Left ventricle myocardium inferior (tissue), 1 donor: ENCODE measurements at regions not wholly inside any gene's neighbourhood (a gene's known extent, or its start where the extent isn't known, plus 50 kb on each side); places are given as distances from the start of the nearest gene placed in this dataset.

ENCODE experiments used
- DNase-seq: peaks from one replicate; pipeline ENCODE4 v3.0.0-alpha.2; 2020
- H3K27ac ChIP-seq: fragments of 200-600 bp; replicated peaks from 2 replicates; pipeline ENCODE4 v1.8.0; 2021
- H3K27me3 ChIP-seq: fragments of 200-600 bp; 2 replicates; pipeline ENCODE4 v1.8.0; 2021; ENCODE audit warnings: low read depth
- H3K36me3 ChIP-seq: fragments of 200-600 bp; 2 replicates; pipeline ENCODE4 v1.8.0; 2021
- H3K4me1 ChIP-seq: fragments of 200-600 bp; 2 replicates; pipeline ENCODE4 v1.8.0; 2021
- H3K4me3 ChIP-seq: fragments of 200-600 bp; 2 replicates; pipeline ENCODE4 v1.8.0; 2021; ENCODE audit warnings: mild to moderate bottlenecking, moderate library complexity
- H3K9me3 ChIP-seq: fragments of 200-600 bp; replicated peaks from 2 replicates; pipeline ENCODE4 v1.8.0; 2021
- CTCF ChIP-seq: fragments of 200-600 bp; IDR thresholded peaks from 2 replicates; pipeline ENCODE4 v1.8.0; 2021; ENCODE audit warnings: antibody characterized with exemption, mild to moderate bottlenecking, borderline replicate concordance
- intact Hi-C: fragments of 100-400 bp; cut with micrococcal nuclease; formaldehyde crosslinking; loops from one replicate; pipeline ENCODE4 v1.11.0; 2022
- donor health status: DM: no; HTN: yes; CAD: no; lungs with severe emphysema.

- no peak for DNase-seq
- no peak for TF ChIP-seq CTCF
- H3K9me3 ChIP-seq: peaks cover 19% of the 10 kb centered on the region
- H3K27me3 ChIP-seq: no peaks in the 10 kb centered on the region
- no peak overlapping the region for H3K27ac ChIP-seq
- H3K4me1 ChIP-seq: no peaks in the 10 kb centered on the region
- no peaks in the 10 kb centered on the region for H3K36me3 ChIP-seq
- H3K4me3 ChIP-seq: no peak overlapping the region
- intact Hi-C loops: no loop called here
Observed at GRCh38 chr2:194730266-194730665, 926.8 kb upstream of the SLC39A10 start.

DNA sequence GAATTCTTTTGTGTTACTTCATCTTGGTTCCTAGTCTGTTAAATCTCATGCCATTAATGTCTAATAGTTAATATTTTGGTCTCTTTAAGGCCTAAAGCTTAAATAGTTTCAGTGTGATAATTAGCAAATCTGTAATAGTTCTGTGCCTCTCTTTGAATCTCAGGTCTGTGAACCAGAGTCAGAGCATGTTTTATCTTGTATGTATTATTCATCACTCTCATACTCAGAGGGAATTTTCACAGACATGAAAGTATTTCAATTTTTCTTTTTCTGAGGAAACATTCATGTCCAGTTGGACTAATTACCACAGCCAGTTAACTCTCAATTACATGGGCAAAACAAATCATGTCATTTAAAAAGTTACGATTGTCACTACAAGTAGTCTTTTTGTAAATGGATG is 931.9 kb upstream of the SLC39A10 start:
- Histone ChIP-seq H3K27me3 (no peaks in the 10 kb centered on the region), H3K9me3 (peaks cover 6% of the 10 kb centered on the region), H3K27ac (no peak overlapping the region), H3K4me3 (no peak overlapping the region), H3K4me1 (no peaks in the 10 kb centered on the region), H3K36me3 (no peaks in the 10 kb centered on the region)
- no peak for DNase-seq
- intact Hi-C loops: no loop called here
- TF ChIP-seq CTCF: no peak

DNA sequence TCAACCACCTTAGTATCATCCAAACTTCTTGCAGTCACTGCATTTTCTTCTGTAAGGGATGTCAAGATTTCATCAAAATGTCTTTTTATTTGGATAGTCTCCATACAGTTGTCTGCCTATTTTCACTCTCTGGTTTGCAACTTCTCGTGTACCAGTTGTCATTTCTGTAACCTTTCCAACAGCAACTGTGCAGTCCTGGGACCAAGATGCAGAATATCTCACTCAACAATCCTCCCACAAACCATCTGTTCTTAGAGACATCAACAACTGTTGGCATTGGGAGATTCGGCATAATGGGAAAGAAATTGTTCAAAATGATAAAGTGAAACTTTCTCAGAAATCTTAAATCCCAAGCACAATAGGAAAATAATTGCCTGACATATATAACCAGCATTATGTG is 933.6 kb upstream of the SLC39A10 start:
- H3K27ac ChIP-seq: no peak overlapping the region
- no peak for TF ChIP-seq CTCF
- no peaks in the 10 kb centered on the region for H3K4me1 ChIP-seq
- no peaks in the 10 kb centered on the region for H3K9me3 ChIP-seq
- no peak for DNase-seq
- intact Hi-C loops: no loop called here
- no peak overlapping the region for H3K4me3 ChIP-seq
- H3K36me3 ChIP-seq: no peaks in the 10 kb centered on the region
- no peaks in the 10 kb centered on the region for H3K27me3 ChIP-seq

DNA sequence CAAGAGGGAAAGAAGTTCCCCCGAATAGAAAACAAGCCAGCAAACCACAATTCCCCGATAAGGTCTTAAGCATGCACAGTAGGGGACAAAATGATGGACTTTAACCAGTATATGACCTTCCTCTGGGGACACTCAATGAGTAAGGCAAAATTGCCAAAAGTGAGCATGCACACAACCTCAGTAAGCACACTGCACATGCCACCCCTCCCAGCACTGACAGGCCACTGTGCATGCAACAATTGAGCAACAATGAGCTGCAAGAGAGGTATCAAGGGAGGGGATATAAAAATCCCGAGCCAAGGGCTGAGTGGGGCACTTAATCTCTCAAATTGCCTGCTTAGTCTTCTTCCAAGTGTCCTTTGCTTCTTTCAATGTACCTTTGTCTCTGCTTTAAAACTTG is 935.8 kb upstream of the SLC39A10 start:
- TF ChIP-seq CTCF: no peak
- Histone ChIP-seq H3K4me1 (no peaks in the 10 kb centered on the region), H3K36me3 (no peaks in the 10 kb centered on the region), H3K9me3 (peaks cover 3% of the 10 kb centered on the region), H3K27ac (no peak overlapping the region), H3K27me3 (no peaks in the 10 kb centered on the region), H3K4me3 (no peak overlapping the region)
- DNase-seq: no peak
- intact Hi-C loops: no loop called here

- H3K36me3 ChIP-seq: no peaks in the 10 kb centered on the region
- H3K27ac ChIP-seq: no peak overlapping the region
- H3K27me3 ChIP-seq: no peaks in the 10 kb centered on the region
- DNase-seq: no peak
- H3K9me3 ChIP-seq: peaks cover 3% of the 10 kb centered on the region
- intact Hi-C loops: no loop called here
- H3K4me1 ChIP-seq: no peaks in the 10 kb centered on the region
- H3K4me3 ChIP-seq: no peak overlapping the region
- TF ChIP-seq CTCF: no peak
Observed at GRCh38 chr2:194720462-194720861, 936.6 kb upstream of the SLC39A10 start.

DNA sequence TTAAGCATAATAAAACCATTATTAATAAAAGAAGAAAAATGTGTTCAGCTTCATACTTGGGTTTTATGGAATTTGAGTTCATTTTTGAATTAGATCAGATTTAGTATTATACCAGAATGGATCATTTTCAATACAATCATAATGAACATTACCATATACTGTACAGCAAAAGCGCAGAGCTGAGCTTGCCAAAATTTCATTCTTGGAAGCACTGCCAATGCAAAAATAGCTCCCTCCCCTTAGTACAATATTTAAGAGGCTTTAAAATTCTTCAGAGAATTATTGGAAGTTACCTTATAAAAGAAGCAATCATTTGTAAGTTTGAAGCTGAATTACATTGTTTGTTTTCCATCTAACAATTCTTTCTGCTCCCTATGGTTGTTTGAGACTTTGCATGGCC is 938.1 kb upstream of the SLC39A10 start:
- Histone ChIP-seq H3K27ac (no peak overlapping the region), H3K9me3 (peaks cover 7% of the 10 kb centered on the region), H3K4me3 (no peak overlapping the region), H3K36me3 (no peaks in the 10 kb centered on the region), H3K4me1 (no peaks in the 10 kb centered on the region), H3K27me3 (no peaks in the 10 kb centered on the region)
- intact Hi-C loops: no loop called here
- no peak for DNase-seq
- no peak for TF ChIP-seq CTCF
